ENCODE measurements at regions not wholly inside any gene's neighbourhood (a gene's known extent, or its start where the extent isn't known, plus 50 kb on each side); places are given as distances from the start of the nearest gene placed in this dataset.

DNA sequence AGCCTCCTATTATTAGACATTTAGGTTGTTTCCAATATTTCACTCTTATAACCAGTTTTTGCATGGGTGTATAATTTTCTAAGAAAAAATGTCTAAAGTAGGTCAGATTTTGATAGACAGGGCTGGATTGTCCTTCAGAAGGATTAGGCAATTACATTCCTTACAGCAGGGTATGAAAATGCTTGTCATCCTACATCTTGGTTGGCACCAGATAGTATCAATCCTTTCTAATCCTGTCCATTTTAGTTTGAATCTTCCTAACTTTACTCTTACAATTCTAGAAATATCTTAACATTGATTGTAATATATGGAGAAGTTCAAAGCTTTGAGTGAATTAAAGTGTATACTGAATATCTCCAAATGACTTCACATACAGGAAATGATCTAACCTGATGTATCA lies 63.0 kb upstream of the ZBED5 start:
- DNase-seq = no peak

DNA sequence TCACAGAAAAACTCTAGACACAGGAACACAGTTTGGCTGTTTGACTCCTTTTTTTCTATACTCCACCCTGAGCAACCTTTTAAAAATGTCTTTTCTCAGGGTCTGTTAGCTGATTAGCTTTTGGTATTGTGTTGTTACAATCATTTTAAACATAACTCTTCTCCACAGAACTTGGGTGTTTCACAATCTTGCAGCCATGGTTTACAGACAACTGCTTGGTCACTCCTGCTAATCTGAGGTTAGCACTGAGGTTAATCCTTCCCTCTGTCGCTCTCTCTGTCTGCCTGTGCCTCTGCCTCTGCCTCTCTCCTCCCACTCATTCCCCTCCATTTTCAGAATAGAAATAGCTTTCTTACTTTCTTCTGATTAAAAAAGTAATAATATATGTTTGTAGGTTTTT lies 62.4 kb upstream of the ZBED5 start:
- no peak for DNase-seq

DNA sequence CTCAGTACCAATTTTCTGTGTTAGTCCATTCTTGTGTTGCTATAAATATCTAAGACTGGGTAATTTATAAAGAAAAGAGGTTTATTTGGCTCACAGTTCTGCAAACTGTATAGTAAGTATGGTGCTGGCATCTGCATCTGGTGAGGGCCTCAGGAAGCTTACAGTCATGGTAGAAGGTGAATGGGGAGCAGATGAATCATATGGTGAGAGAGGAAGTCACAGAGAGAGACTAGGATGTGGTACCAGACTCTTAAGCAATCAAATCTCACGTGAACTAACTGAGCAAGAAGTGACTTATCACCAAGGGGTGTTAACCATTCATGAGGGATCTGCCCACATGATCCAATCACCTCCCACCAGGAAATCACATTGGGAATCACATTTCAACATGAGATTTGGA lies 60.8 kb upstream of the ZBED5 start:
- no peak for DNase-seq

DNA sequence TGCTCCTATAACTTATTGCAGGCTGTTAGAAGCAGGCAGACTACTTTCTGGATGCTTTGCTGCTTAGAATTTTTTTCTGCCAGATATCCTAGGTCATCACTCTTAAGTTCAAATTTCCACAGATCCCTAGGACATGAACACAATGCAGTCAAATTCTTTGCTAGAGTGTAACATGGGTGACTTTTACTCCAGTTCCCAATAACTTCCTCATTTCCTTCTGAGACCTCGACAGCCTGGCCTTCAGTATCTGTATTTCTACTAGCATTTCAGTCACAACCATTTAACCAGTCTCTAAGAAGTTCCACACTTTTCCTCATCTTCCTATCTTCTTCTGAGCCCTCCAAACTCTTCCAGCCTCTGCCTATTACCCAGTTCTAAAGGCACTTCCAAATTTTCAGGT lies 60.4 kb upstream of the ZBED5 start:
- DNase-seq = no peak

DNA sequence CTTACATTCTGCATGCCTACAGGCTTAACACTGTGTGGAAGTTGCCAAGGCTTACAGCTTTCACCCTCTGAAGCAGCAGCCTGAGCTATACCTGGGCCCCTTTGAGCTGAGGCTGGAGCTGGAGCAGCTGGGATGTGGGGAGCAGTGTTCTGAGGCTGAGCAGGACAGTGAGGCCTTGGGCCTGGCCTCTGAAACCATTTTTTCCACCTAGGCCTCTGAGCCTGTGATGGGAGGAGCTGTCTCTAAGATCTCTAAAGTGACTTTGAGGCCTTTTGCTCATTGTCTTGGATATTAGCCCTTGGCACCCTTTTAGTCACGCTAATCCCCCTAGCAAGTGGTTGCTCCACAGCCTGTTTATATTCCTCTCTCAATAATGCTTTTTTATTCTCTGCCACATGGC lies 59.9 kb upstream of the ZBED5 start:
- no peak for DNase-seq

DNA sequence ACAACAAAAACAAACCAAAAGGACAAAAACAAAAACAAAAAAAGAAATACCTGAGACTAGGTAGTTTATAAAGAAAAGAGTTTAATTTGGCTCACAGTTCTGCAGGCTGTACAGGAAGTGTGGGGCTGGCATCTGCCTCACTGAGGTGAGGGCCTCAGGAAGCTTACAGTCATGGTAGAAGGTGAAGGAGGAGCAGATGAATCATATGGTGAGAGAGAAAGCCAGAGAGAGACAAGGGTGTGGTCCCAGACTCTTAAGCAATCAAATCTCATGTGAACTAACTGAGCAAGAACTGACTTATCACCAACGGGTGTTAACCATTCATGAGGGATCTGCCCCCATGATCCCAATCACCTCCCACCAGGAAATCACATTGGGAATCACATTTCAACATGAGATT lies 58.8 kb upstream of the ZBED5 start:
- DNase-seq = no peak

DNA sequence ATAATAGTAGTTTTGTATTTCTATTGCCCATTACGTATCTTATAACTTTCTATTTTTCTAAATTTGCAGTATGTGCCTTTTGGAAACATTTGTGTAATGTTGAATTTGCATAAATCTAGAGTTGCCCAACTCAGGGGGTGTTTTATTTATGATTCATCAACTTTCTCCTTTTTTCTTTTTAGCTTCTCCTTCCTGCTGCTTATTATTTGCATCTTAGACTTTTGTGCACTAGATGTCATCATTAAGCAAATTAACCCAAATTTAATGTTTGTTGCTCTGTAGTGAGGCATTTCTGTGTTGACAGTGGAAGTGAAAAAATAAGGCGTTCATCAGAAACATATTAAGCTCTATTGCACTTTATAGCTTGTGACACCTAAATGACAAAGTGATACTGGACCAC lies 56.2 kb upstream of the ZBED5 start:
- no peak for DNase-seq

DNA sequence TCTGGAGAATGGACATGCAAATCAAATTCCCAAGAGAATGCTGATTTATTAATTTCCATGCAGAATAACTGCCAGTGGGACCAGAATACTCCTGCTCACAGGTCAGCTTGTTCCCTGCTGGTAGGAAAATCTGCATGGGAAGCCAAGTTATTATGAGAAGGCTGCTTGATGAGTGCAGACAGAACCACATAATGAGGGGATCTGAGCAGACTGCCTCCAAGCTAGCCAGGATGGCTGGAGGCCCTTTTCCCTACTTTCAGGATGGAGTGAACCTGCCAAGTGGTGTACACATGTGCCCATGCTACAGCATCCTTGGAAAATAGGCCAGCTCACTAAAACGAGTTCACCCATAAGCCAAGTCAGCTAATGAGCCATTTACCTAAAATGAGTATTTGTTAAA lies 55.2 kb upstream of the ZBED5 start:
- no peak for DNase-seq

DNA sequence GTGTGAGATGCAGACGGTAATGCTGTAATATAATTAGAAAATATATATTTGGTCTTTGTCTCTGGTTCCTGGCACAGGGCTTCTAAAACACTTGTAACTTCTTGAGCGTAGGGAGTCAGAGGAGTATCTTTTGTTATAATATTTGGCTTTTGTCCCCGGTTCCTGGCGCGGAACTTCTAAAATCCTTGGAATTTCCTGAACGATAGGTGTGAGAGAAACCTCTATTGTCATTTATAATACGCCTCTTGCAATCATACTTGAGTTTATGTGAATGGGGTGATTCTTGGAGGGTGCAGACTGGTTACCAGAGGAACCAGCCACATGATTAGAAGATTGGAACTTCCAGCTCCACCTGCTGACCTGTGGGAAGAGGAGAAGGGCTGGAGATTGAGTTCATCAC lies 54.1 kb upstream of the ZBED5 start:
- no peak for DNase-seq

DNA sequence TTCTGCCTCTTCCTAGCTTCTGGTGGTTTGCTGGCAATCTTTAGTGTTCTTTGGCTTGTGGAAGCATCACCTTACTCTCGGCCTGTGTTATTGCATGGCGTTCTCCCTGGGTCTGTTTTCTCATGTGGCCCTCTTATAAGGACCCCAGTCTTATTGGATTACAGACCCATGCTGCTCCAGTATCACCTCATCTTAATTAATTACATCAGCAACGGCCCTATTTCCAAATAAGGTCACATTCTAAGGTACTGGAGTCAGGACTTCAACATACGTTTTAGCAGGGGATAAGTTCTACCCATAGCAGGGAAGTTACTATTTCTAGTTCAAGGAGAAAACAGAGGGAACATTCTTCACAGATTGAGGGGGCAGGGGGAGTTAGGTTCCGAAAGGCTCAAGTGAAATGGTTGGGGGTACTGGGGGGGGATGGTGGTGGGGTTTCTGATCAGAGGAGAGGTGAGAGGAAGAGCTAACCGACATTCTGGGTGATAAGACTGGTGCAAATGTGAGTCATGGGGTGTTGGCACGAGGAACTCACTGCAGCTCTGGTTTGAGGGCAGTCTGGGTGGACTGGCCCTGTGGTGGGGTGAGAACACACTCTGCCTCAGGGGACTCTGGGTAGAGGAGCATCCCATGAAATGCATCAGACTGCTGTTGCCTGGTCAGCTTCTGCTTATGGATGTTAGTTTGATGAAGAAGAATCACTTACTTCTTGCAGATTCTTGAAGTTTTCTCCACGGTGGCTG lies 51.5 kb upstream of the ZBED5 start:
- DNase-seq = no peak

DNA sequence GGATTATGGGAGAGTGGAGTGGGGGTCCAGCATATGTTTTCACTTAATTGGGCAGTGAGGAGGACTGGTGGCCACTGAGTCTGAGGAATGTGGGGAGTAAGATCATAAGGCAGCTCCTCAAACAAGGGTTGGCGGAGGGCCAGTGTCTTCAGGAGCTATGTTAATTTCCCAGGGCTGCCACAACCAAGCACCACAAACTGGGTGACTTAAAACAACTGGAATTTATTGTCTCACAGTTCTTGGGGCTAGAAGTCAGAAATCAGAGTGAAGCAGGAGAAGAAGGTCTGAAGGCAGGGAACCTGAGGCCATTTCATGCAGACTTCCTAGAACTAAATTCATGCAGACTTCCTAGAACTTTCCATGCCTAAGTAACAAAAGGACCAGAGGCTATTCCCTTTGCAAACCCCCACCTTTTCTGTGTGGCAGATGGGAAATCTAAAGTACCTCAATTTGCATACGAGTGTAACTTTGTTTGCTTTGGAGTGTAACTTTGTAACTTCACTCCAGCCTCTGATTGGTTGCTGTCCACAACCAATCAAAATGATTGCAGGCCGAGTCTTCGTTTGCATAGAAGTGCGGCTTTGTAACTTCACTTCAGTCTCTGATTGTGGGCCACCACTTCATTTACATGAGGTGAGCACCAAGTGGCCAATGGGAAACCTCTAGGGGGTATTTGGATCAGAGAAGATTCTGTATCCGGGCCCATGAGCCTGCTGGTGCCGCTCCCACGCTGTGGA lies 50.5 kb upstream of the ZBED5 start:
- DNase-seq = no peak

Measured in midbrain (tissue), 1 donor.